SK-N-MC (cell line): ENCODE measurements at regions not wholly inside any gene's neighbourhood (a gene's known extent, or its start where the extent isn't known, plus 50 kb on each side); places are given as distances from the start of the nearest gene placed in this dataset.
"Not testable (repeated sequence)": the region's sequence is repeated elsewhere in the genome, so short reads cannot be mapped to it uniquely, and the experiment has no call there.

ENCODE experiments used
- EZH2 ChIP-seq: fragments of 200-600 bp; sonication (generic); IDR thresholded peaks from one replicate; pipeline ENCODE4 v1.6.1; 2017; ENCODE audit warnings: antibody characterized with exemption
- FOXP2 ChIP-seq: optimal IDR thresholded peaks from 2 replicates; pipeline ENCODE3; 2011; ENCODE audit warnings: mild to moderate bottlenecking, moderate library complexity; ENCODE audit not compliant: insufficient read depth; ENCODE audit errors: extremely low read length, control extremely low read depth
- POLR2AphosphoS5 ChIP-seq: IDR thresholded peaks from 2 replicates; pipeline ENCODE4 v1.6.1; 2012; ENCODE audit warnings: mild to moderate bottlenecking, low read depth, low read length, borderline replicate concordance

GRCh38 chr2:37746011-37746410, 74.6 kb upstream of the CDC42EP3 start:
- TF ChIP-seq POLR2AphosphoS5, EZH2, FOXP2: not testable (repeated sequence)
